ENCODE measurements at regions not wholly inside any gene's neighbourhood (a gene's known extent, or its start where the extent isn't known, plus 50 kb on each side); places are given as distances from the start of the nearest gene placed in this dataset.

- no peak overlapping the region for H3K27ac ChIP-seq (ENCODE audit: low read depth, low read length, poor library complexity, severe bottlenecking)
- TF ChIP-seq CTCF (conservative IDR thresholded peaks at IDR 0.05; ENCODE audit: low read length) (no peak), EZH2phosphoT487 (IDR thresholded peaks at IDR 0.05; ENCODE audit: borderline replicate concordance, low read depth, low read length) (no peak)
- H3K4me1 ChIP-seq (ENCODE audit: insufficient read depth, low read length, poor library complexity, severe bottlenecking), result no peaks in the 10 kb centered on the region
- no peaks in the 10 kb centered on the region for H3K79me2 ChIP-seq (ENCODE audit: insufficient read depth, low read depth, low read length)
- ChIA-PET POLR2A (no interaction called here), CTCF (ENCODE audit: unreplicated experiment) (no interaction called here)
- H3K9me3 ChIP-seq (ENCODE audit: low read length), result no peaks in the 10 kb centered on the region
- no peaks in the 10 kb centered on the region for H3K36me3 ChIP-seq (ENCODE audit: insufficient read depth, low read length)
- H2AFZ ChIP-seq (ENCODE audit: low read length), result no peak overlapping the region
- DNase-seq (ENCODE audit: low spot score), result no peak
- intact Hi-C loops (cut with micrococcal nuclease; ENCODE audit: unreplicated experiment), result no loop called here
- H3K4me2 ChIP-seq (ENCODE audit: low read length), result no peak overlapping the region
- H3K4me3 ChIP-seq (ENCODE audit: low read depth, low read length, poor library complexity, severe bottlenecking), result no peak overlapping the region
- no peaks in the 10 kb centered on the region for H4K20me1 ChIP-seq (ENCODE audit: insufficient read depth, low read length)
- BruUV-seq (replicated peaks), result no TSS peak
- no peaks in the 10 kb centered on the region for H3K9me2 ChIP-seq (ENCODE audit: insufficient read depth, low read length)
Observed at GRCh38 chr3:24835510-24835909, 340.9 kb upstream of the THRB start.

DNA sequence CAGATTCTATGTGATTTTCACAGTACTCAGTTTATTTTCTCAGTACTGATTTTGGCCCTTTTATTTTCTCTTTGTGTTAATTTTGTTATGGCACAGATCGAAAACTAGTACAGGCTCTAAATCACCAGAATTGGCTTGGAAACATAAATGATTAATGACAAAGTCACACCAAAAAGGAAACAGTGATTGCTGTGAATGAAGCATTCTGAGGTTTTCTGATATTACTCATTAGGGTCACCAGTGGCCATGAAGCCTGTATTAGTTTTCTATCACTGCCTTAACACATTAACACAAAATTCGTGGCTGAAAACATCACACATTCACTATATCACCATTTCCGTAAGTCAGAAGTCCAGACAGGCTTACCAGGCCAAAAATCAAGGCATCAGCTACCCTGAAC lies 343.0 kb upstream of the THRB start:
- no TSS peak for BruUV-seq (replicated peaks)
- no peaks in the 10 kb centered on the region for H4K20me1 ChIP-seq (ENCODE audit: insufficient read depth, low read length)
- no peak overlapping the region for H3K4me2 ChIP-seq (ENCODE audit: low read length)
- no peaks in the 10 kb centered on the region for H3K9me3 ChIP-seq (ENCODE audit: low read length)
- no peak overlapping the region for H3K4me3 ChIP-seq (ENCODE audit: low read depth, low read length, poor library complexity, severe bottlenecking)
- H3K36me3 ChIP-seq (ENCODE audit: insufficient read depth, low read length), result no peaks in the 10 kb centered on the region
- no peak for DNase-seq (ENCODE audit: low spot score)
- intact Hi-C loops (cut with micrococcal nuclease; ENCODE audit: unreplicated experiment), result no loop called here
- ChIA-PET POLR2A (no interaction called here), CTCF (ENCODE audit: unreplicated experiment) (no interaction called here)
- H2AFZ ChIP-seq (ENCODE audit: low read length), result no peak overlapping the region
- H3K79me2 ChIP-seq (ENCODE audit: insufficient read depth, low read depth, low read length), result no peaks in the 10 kb centered on the region
- H3K9me2 ChIP-seq (ENCODE audit: insufficient read depth, low read length), result 0 out of 2 replicates have a peak, but pooled peaks cover 3% of the 10 kb centered on the region
- no peak overlapping the region for H3K27ac ChIP-seq (ENCODE audit: low read depth, low read length, poor library complexity, severe bottlenecking)
- TF ChIP-seq CTCF (conservative IDR thresholded peaks at IDR 0.05; ENCODE audit: low read length) (no peak), EZH2phosphoT487 (IDR thresholded peaks at IDR 0.05; ENCODE audit: borderline replicate concordance, low read depth, low read length) (no peak)
- no peaks in the 10 kb centered on the region for H3K4me1 ChIP-seq (ENCODE audit: insufficient read depth, low read length, poor library complexity, severe bottlenecking)

DNA sequence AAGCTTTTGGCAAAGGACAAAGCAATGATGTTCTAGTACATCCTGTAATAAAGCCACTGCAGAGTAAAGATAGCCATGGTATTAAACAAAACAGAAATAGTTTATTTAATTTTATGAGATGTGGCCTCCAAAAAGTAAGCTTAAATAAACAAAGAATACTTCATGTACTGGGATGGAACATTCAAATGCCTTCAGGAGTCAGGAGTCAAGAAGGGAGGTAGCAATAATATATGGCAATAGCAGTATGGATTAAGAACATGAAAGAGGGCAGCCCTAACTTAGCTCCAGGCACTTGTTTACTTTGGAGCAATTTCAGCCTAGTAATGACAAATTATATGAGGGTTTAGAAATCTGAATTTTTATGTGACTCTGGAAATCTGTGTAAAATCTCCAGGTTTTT lies 343.9 kb upstream of the THRB start:
- no peak overlapping the region for H3K4me2 ChIP-seq (ENCODE audit: low read length)
- no peaks in the 10 kb centered on the region for H3K79me2 ChIP-seq (ENCODE audit: insufficient read depth, low read depth, low read length)
- H3K36me3 ChIP-seq (ENCODE audit: insufficient read depth, low read length), result no peaks in the 10 kb centered on the region
- POLR2A ChIA-PET, result no interaction called here
- TF ChIP-seq CTCF (conservative IDR thresholded peaks at IDR 0.05; ENCODE audit: low read length) (no peak), EZH2phosphoT487 (IDR thresholded peaks at IDR 0.05; ENCODE audit: borderline replicate concordance, low read depth, low read length) (no peak)
- no TSS peak for BruUV-seq (replicated peaks)
- CTCF ChIA-PET (ENCODE audit: unreplicated experiment), result no interaction called here
- no peak overlapping the region for H3K4me3 ChIP-seq (ENCODE audit: low read depth, low read length, poor library complexity, severe bottlenecking)
- no peaks in the 10 kb centered on the region for H3K9me3 ChIP-seq (ENCODE audit: low read length)
- intact Hi-C loops (cut with micrococcal nuclease; ENCODE audit: unreplicated experiment), result no loop called here
- H4K20me1 ChIP-seq (ENCODE audit: insufficient read depth, low read length), result no peaks in the 10 kb centered on the region
- no peaks in the 10 kb centered on the region for H3K4me1 ChIP-seq (ENCODE audit: insufficient read depth, low read length, poor library complexity, severe bottlenecking)
- DNase-seq (ENCODE audit: low spot score), result no peak
- 0 out of 2 replicates have a peak, but pooled peaks cover 3% of the 10 kb centered on the region for H3K9me2 ChIP-seq (ENCODE audit: insufficient read depth, low read length)
- H3K27ac ChIP-seq (ENCODE audit: low read depth, low read length, poor library complexity, severe bottlenecking), result no peak overlapping the region
- no peak overlapping the region for H2AFZ ChIP-seq (ENCODE audit: low read length)

Data from OCI-LY7 (cell line).